Right atrium auricular region (tissue), 2 donors: ENCODE measurements at regions not wholly inside any gene's neighbourhood (a gene's known extent, or its start where the extent isn't known, plus 50 kb on each side); places are given as distances from the start of the nearest gene placed in this dataset.
"Not testable (repeated sequence)": the region's sequence is repeated elsewhere in the genome, so short reads cannot be mapped to it uniquely, and the experiment has no call there.

ENCODE experiments used
- DNase-seq: peaks from one replicate; pipeline ENCODE4 v3.0.0-alpha.2; 2019; ENCODE audit warnings: low spot score
- H3K27ac ChIP-seq, 2 donors: fragments of 200-600 bp; sonication (generic); 1 replicate in 1 of 2; 2 replicates in 1 of 2; pipeline ENCODE4 v1.5.1; 2016 to 2019
- H3K27me3 ChIP-seq, 2 donors: fragments of 200-600 bp; sonication (generic); one replicate each; pipeline versions ENCODE4 v1.5.1 to v1.6.0; 2017 to 2019
- H3K36me3 ChIP-seq: fragments of 200-600 bp; sonication (generic); one replicate; pipeline ENCODE4 v1.5.1; 2016
- H3K4me1 ChIP-seq, 2 donors: fragments of 200-600 bp; sonication (generic); one replicate each; pipeline versions ENCODE4 v1.5.1 to v1.6.0; 2017 to 2019
- H3K4me3 ChIP-seq, 2 donors: fragments of 200-600 bp; sonication (generic); 1 replicate in 1 of 2; 2 replicates in 1 of 2; pipeline ENCODE4 v1.5.1; 2017 to 2019; ENCODE audit warnings: mild to moderate bottlenecking in 1 of 2, moderate library complexity in 1 of 2
- H3K9me3 ChIP-seq, 2 donors: fragments of 200-600 bp; sonication (generic); one replicate each; pipeline ENCODE4 v1.5.1; 2019
- TF ChIP-seq, protein P1 (sequence below), 2 donors: fragments of 200-600 bp; sonication (generic); IDR thresholded peaks; one replicate each; pipeline ENCODE4 v1.5.1; 2019; ENCODE audit warnings: antibody characterized with exemption in 2 of 2

DNA sequence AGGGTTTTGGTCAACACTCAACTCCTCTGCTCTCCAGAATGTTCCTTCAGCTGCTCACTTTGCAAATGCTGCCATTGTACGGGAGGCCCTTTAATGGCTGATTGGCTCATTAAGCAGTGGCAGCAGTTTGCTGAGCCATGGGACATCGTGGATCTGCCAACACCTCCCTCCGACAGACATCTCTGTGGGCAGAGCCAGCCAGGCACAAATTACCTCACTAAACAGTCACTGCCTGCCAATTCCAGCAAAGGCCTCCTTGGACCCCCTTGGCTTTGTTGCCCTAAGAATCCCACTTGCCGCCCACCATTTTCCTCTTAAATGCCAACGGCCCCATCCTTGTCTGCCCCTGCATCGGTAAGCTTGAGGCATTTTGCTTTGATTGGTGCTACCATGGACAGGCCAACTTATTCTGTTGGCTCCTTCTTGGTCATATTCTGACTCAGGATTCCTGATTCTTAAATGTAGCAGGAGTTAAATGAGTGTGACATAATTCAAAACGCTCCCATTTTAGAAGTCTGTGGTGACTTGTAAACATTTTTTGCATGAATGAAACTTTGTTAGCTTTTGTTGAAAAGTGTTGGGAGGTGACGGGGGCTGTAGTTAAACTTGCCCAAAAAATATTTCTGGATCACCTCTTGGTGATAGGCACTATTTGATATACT is 57.5 kb upstream of the LMO2 start:
- Histone ChIP-seq H3K9me3 (no peaks in the 10 kb centered on the region), H3K27me3 (no peaks in the 10 kb centered on the region), H3K27ac (no peak overlapping the region), H3K4me1 (no peaks in the 10 kb centered on the region), H3K36me3 (no peaks in the 10 kb centered on the region), H3K4me3 (no peak overlapping the region)
- TF ChIP-seq, protein P1, sequence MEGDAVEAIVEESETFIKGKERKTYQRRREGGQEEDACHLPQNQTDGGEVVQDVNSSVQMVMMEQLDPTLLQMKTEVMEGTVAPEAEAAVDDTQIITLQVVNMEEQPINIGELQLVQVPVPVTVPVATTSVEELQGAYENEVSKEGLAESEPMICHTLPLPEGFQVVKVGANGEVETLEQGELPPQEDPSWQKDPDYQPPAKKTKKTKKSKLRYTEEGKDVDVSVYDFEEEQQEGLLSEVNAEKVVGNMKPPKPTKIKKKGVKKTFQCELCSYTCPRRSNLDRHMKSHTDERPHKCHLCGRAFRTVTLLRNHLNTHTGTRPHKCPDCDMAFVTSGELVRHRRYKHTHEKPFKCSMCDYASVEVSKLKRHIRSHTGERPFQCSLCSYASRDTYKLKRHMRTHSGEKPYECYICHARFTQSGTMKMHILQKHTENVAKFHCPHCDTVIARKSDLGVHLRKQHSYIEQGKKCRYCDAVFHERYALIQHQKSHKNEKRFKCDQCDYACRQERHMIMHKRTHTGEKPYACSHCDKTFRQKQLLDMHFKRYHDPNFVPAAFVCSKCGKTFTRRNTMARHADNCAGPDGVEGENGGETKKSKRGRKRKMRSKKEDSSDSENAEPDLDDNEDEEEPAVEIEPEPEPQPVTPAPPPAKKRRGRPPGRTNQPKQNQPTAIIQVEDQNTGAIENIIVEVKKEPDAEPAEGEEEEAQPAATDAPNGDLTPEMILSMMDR (IDR thresholded peaks at IDR 0.05): no peak
- DNase-seq: no peak

DNA sequence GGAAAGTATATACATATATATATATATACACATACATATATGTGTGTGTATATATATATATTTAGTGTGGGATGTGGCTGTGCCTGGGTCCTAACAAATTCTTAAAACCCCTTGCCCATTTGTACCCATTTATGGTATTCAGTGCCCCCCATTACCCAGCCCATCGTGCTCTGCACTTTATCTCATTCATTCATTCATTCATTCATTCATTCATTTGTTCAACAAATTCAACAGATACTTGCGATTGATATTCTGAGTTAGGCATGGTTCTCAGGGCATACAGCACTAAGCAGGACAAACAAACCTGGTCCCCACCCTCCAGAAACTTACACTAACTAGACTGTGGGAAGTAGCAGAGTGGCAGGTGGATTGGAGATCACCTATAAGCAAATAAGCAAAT is 56.6 kb upstream of the LMO2 start:
- DNase-seq: no peak
- Histone ChIP-seq H3K4me1 (peaks cover 0 to 3% of the 10 kb centered on the region in 2 donors), H3K27ac (no peak overlapping the region), H3K4me3 (no peak overlapping the region), H3K27me3 (no peaks in the 10 kb centered on the region), H3K9me3 (no peaks in the 10 kb centered on the region), H3K36me3 (no peaks in the 10 kb centered on the region)
- TF ChIP-seq, protein P1 (IDR thresholded peaks at IDR 0.05): no peak

DNA sequence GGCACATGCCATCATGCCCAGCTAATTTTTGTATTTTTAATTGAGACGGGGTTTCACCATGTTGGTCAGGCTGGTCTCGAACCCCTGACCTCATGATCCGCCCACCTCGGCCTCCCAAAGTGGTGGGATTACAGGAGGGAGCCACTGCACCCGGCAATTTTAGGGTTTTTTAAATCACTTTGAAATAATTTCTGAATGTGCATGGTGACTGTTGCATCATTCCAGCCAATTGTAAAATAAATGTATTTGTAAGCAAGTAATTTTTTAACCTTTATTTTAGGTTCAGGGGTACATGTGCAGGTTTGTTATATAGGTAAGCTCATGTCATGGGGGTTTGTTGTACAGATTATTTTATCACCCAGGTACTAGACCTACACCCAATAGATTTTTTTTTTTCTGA is 56.0 kb upstream of the LMO2 start:
- not testable (repeated sequence) for H3K27ac ChIP-seq, H3K4me3 ChIP-seq, H3K36me3 ChIP-seq, DNase-seq, H3K27me3 ChIP-seq, H3K4me1 ChIP-seq, H3K9me3 ChIP-seq

DNA sequence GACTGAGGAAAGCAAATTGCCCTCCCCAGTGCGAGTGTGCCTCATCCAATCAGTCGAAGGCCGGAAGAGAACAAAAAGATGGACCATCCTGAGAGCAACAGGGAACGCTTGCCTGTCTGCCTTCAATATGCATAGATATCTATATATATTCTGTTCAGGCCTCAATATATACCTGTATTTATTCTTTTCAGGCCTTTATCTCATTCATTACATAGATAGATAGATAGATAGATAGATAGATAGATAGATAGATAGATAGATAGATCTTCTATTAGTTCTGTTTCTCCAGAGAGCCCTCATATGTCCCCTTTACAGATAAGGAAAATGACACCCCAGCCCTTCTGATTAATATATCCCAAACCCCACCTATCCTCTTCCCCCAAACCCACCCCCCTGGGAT is 55.1 kb upstream of the LMO2 start:
- Histone ChIP-seq H3K4me3 (no peak overlapping the region), H3K27me3 (no peaks in the 10 kb centered on the region), H3K9me3 (no peaks in the 10 kb centered on the region), H3K27ac (no peak overlapping the region), H3K4me1 (peaks cover 0 to 16% of the 10 kb centered on the region in 2 donors), H3K36me3 (no peaks in the 10 kb centered on the region)
- no peak for DNase-seq
- TF ChIP-seq, protein P1 (IDR thresholded peaks at IDR 0.05): no peak

DNA sequence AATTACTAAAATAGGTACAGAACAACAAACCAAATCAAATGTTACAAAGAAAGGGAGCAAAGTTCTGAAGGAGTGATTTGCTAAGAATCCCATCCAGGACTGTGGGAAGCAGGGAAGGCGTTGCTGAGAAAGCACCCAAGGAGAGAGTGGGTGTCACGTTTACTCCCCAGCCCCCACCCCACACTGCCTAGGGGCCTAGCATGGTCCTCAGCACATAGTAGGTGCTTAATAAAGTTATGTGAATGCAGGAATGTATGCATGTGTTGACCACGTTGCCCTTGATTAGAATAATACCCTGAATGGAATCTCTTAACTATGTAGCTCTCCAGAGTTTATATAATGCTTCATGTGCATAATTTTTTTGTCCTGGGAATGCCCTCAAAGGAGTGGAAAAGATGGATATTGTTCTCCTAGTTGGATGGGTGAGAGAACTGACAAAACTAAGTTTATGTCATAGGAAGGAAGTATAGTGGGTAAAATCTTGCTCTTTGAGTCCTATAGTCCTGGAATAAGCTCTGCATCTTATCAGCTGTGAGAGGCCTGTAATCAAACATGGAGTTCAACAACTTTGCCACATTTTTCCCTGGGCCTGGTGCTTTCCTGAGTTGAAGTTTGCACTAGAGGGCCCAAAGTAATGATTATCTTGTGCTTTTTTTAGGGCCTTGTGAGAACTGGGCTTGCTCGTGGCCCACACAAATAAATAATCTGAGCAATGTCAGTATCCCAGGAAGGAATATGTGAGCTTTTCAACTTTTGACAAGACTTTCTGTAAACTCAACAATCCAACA is 53.8 kb upstream of the LMO2 start:
- Histone ChIP-seq H3K27me3 (no peaks in the 10 kb centered on the region), H3K4me3 (no peak overlapping the region), H3K36me3 (no peaks in the 10 kb centered on the region), H3K27ac (no peak overlapping the region), H3K4me1 (peaks cover 0 to 22% of the 10 kb centered on the region in 2 donors), H3K9me3 (no peaks in the 10 kb centered on the region)
- TF ChIP-seq, protein P1 (IDR thresholded peaks at IDR 0.05): no peak
- no peak for DNase-seq

DNA sequence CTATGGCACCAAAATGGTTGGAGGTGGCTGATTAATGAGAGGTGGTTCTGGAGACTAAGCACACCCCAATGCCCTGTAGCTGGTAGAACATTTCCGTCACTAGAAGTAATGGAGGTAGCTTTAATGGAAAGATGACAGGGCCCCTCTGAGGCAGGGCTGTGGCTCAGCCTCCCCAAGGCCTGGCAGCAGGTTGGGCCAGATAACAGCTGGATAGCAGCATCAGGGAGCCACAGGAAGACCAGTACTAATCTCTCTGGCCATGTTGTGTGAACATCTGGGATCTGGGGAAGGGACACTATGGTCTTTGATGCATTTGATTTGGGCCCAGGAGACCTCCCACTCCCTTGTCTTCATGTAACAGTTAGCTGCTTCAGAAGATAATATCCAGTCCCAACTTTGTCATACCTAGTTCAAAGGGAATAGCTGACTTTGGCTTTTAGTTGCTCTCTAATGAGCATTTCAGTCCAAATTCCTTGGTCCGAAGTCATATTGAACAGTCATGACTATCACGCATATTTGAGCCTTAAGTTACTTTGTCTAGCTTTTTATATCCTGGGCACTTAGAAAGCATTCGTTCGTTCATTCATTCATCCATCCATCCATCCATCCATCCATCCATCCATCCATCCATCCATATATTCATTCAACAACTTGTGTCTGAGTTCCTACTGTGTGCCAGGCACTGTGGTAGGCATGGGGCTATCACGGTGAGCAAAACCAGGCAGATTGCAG is 53.0 kb upstream of the LMO2 start:
- Histone ChIP-seq H3K9me3 (no peaks in the 10 kb centered on the region), H3K27ac (no peak overlapping the region), H3K36me3 (no peaks in the 10 kb centered on the region), H3K4me1 (peaks cover 0 to 22% of the 10 kb centered on the region in 2 donors), H3K27me3 (no peaks in the 10 kb centered on the region), H3K4me3 (no peak overlapping the region)
- TF ChIP-seq, protein P1 (IDR thresholded peaks at IDR 0.05): no peak
- DNase-seq: no peak
